Kidney (tissue), 13 donors: ENCODE measurements at regions not wholly inside any gene's neighbourhood (a gene's known extent, or its start where the extent isn't known, plus 50 kb on each side); places are given as distances from the start of the nearest gene placed in this dataset.
A peak's percentile ranks its signal among the peaks of the same experiment; 100 is the strongest.

Source experiments
- DNase-seq, 5 donors: peaks; one replicate each; pipeline ENCODE4 v3.0.0-alpha.2; 2013 to 2020
- FAIRE-seq: peaks from 2 replicates; lab custom pipeline; 2012; peaks lifted over from hg19 to GRCh38; lab: Jason Lieb, UNC
- H3K27ac ChIP-seq, 2 donors: one replicate each; pipeline ENCODE4 v1.7.0; 2013; ENCODE audit warnings: low read depth in 2 of 2, low read length in 2 of 2, inconsistent platforms in 1 of 2
- H3K27me3 ChIP-seq: one replicate; pipeline ENCODE4 v1.7.1; 2013; ENCODE audit warnings: low read length, inconsistent platforms; ENCODE audit not compliant: control insufficient read depth, insufficient read depth
- H3K36me3 ChIP-seq, 3 donors: one replicate each; pipeline versions ENCODE4 v1.7.0 to v1.7.1; 2013; ENCODE audit warnings: low read length in 3 of 3, control low read depth in 1 of 3, inconsistent platforms in 1 of 3; ENCODE audit not compliant: insufficient read depth in 3 of 3, control insufficient read depth in 2 of 3
- H3K4me1 ChIP-seq, 3 donors: one replicate each; pipeline versions ENCODE4 v1.7.0 to v1.7.1; 2013; ENCODE audit warnings: low read length in 3 of 3, inconsistent platforms in 1 of 3, low read depth in 1 of 3; ENCODE audit not compliant: control insufficient read depth in 2 of 3, insufficient read depth in 2 of 3
- H3K4me3 ChIP-seq, 3 donors: one replicate each; pipeline versions ENCODE4 v1.7.0 to v1.8.1; 2013; ENCODE audit warnings: low read length in 3 of 3, control low read depth in 1 of 3, inconsistent platforms in 1 of 3
- H3K9ac ChIP-seq, 3 donors: one replicate each; pipeline versions ENCODE4 v1.7.0 to v1.7.1; 2013; ENCODE audit warnings: low read length in 3 of 3, control low read depth in 1 of 3, inconsistent platforms in 1 of 3
- H3K9me3 ChIP-seq, 3 donors: one replicate each; pipeline versions ENCODE4 v1.7.0 to v1.7.1; 2013; ENCODE audit warnings: low read length in 3 of 3, control low read depth in 1 of 3, inconsistent platforms in 1 of 3; ENCODE audit not compliant: control insufficient read depth in 2 of 3, insufficient read depth in 1 of 3
- intact Hi-C: fragments of 100-400 bp; cut with DNase I; formaldehyde crosslinking; loops from one replicate; pipeline ENCODE4 v1.11.1; 2022
- TF ChIP-seq, protein P1 (sequence below): IDR thresholded peaks from 3 replicates; pipeline ENCODE4 v1.5.1; 2012; ENCODE audit warnings: mild to moderate bottlenecking, moderate library complexity, borderline replicate concordance; ENCODE audit not compliant: insufficient read depth; ENCODE audit errors: extremely low read depth
- donor health status: control.
- donor health status: control.
- donor health status: control.
- donor health status: control.
- donor health status: control.
- donor health status: DM: yes; HTN: yes; CAD: no.
- donor health status: Normal renal cell carcinoma (clear cell type).

DNA sequence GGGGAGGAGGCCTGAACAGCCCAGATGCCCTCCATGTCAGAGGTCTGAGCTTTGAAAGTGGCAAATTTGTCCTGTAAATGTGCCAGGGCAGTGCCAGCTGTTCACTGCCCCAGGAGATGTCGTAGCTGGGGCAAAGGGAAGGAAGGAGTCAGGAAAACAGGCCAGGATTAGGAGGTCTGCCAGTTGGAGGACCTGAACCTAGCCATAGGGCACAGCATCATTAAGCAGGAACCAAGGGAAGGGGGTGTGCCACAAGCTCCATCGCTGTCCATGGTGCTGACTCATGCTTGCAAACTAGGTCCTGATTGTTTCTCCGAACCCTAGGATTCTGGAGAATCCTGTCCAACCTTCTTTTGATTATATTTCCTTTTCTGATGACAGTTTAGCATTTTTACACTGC, 124.2 kb downstream of the TMEM132E start:
- Histone ChIP-seq H3K27me3 (no peaks in the 10 kb centered on the region), H3K36me3 (no peaks in the 10 kb centered on the region), H3K4me1 (no peaks in the 10 kb centered on the region), H3K27ac (no peak overlapping the region), H3K9ac (no peak overlapping the region), H3K9me3 (no peaks in the 10 kb centered on the region), H3K4me3 (no peak overlapping the region)
- intact Hi-C loops, result no loop called here
- FAIRE-seq, result no peak
- peak in 4 of 5 donors; percentile 60 to 88 (median 83) for DNase-seq
- TF ChIP-seq, protein P1, sequence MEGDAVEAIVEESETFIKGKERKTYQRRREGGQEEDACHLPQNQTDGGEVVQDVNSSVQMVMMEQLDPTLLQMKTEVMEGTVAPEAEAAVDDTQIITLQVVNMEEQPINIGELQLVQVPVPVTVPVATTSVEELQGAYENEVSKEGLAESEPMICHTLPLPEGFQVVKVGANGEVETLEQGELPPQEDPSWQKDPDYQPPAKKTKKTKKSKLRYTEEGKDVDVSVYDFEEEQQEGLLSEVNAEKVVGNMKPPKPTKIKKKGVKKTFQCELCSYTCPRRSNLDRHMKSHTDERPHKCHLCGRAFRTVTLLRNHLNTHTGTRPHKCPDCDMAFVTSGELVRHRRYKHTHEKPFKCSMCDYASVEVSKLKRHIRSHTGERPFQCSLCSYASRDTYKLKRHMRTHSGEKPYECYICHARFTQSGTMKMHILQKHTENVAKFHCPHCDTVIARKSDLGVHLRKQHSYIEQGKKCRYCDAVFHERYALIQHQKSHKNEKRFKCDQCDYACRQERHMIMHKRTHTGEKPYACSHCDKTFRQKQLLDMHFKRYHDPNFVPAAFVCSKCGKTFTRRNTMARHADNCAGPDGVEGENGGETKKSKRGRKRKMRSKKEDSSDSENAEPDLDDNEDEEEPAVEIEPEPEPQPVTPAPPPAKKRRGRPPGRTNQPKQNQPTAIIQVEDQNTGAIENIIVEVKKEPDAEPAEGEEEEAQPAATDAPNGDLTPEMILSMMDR, result no peak

DNA sequence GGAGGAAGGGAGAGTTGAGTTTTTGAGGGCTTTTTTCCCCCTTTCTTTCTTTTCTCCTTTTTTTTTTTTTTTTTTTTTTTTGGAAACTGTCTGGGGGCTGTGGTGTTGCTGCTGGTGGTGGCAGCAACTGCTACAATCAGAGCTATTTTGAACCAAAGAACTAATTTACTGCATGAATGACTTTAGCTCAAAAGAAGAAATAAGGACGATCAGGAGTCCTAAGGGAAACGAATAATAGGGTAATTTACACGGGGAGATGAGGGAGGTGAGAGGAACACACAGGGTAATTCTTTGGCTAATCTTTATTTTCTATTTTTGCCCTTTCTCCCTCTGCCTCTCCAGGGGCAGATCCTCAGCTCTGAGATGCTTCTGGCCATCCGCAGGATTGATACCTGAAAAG, 119.8 kb downstream of the TMEM132E start:
- DNase-seq (no peak), FAIRE-seq (no peak)
- TF ChIP-seq, protein P1, result no peak
- no peaks in the 10 kb centered on the region for H3K36me3 ChIP-seq
- no peaks in the 10 kb centered on the region for H3K9me3 ChIP-seq
- intact Hi-C loops, result no loop called here
- H3K4me1 ChIP-seq, result no peaks in the 10 kb centered on the region
- no peak overlapping the region for H3K9ac ChIP-seq
- H3K27ac ChIP-seq, result no peak overlapping the region
- H3K4me3 ChIP-seq, result no peak overlapping the region
- H3K27me3 ChIP-seq, result peaks cover 2% of the 10 kb centered on the region

DNA sequence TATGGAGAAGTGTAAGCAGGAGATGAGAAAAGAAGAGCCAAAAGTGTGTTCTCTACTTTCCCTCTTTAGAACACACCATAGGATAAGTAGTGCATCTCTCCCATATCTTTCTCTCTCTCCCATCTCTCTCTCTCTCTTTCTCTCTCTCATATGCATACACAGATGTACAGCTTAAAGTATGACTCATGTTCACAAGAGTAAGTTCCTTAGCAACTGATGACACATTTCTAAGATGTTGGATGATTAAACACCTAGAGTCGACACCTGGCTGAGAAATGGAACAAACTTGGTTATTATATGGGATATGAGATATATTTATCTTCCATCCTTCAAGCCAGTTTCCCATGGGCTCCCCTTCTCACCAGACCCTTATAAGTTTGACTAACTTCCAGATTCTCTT, 113.5 kb downstream of the TMEM132E start:
- H3K4me3 ChIP-seq, result no peak overlapping the region
- FAIRE-seq, result no peak

More for the DNA sequence above, 113.5 kb downstream of the TMEM132E start:
- Histone ChIP-seq H3K27ac (no peak overlapping the region), H3K4me1 (no peaks in the 10 kb centered on the region), H3K27me3 (peaks cover 2% of the 10 kb centered on the region), H3K9me3 (no peaks in the 10 kb centered on the region), H3K36me3 (no peaks in the 10 kb centered on the region), H3K9ac (no peak overlapping the region)
- intact Hi-C loops, result no loop called here
- TF ChIP-seq, protein P1, result no peak
- DNase-seq, result no peak
